ENCODE measurements at regions not wholly inside any gene's neighbourhood (a gene's known extent, or its start where the extent isn't known, plus 50 kb on each side); places are given as distances from the start of the nearest gene placed in this dataset.

- no peaks in the 10 kb centered on the region for H3K27me3 ChIP-seq (replicated peaks in 1 of 4; ENCODE audit: control extremely low read depth in 1 of 4, control insufficient read depth in 3 of 4, insufficient read depth in 4 of 4, low read length in 3 of 4)
Measured at GRCh38 chr3:146300768-146301167, 49.9 kb upstream of the PLSCR4 start.

More at GRCh38 chr3:146300768-146301167, 49.9 kb upstream of the PLSCR4 start:
- H3K4me1 Mint-ChIP-seq, result no peaks in the 10 kb centered on the region
- no peak for ATAC-seq (ENCODE audit: low read depth)
- ChIA-PET CTCF (no interaction called here), POLR2A (no interaction called here)
- no peak overlapping the region for H3K27ac ChIP-seq (ENCODE audit: low read length in 2 of 2)
- DNase-seq, result no peak
- H3K27ac Mint-ChIP-seq, result no peak overlapping the region
- peaks cover 0 to 3% (median 1%) of the 10 kb centered on the region in 3 donors for H3K9me3 ChIP-seq (ENCODE audit: control extremely low read depth in 1 of 3, control insufficient read depth in 2 of 3, insufficient read depth in 1 of 3, low read length in 2 of 3)
- no peaks in the 10 kb centered on the region for H3K79me2 ChIP-seq (ENCODE audit: control insufficient read depth, insufficient read depth, low read length)
- H3K9me3 Mint-ChIP-seq (ENCODE audit: insufficient read depth), result no peaks in the 10 kb centered on the region
- no peaks in the 10 kb centered on the region for H3K4me1 ChIP-seq (ENCODE audit: control insufficient read depth in 2 of 2, insufficient read depth in 2 of 2, low read length in 2 of 2)
- H3K36me3 ChIP-seq (replicated peaks in 1 of 2; ENCODE audit: control extremely low read depth in 1 of 2, control insufficient read depth in 1 of 2, extremely low read depth in 1 of 2, insufficient read depth in 2 of 2, low read length in 1 of 2), result no peaks in the 10 kb centered on the region
- intact Hi-C loops (cut with micrococcal nuclease), result no loop called here
- no peaks in the 10 kb centered on the region for H3K27me3 Mint-ChIP-seq
- no peak overlapping the region for H3K9ac ChIP-seq (ENCODE audit: low read length)
- H2AFZ ChIP-seq (ENCODE audit: insufficient read depth, low read depth, low read length, poor library complexity, severe bottlenecking), result no peak overlapping the region
- no peak for TF ChIP-seq EZH2 (IDR thresholded peaks at IDR 0.05; ENCODE audit: borderline replicate concordance, insufficient read depth, low read depth, low read length, poor library complexity, severe bottlenecking)
- no peak for TF ChIP-seq CTCF (IDR thresholded peaks at IDR 0.05)
- no peak overlapping the region for H3K4me2 ChIP-seq (replicated peaks; ENCODE audit: low read depth, low read length, poor library complexity, severe bottlenecking)
- no peak overlapping the region for H3K4me3 Mint-ChIP-seq
- no peaks in the 10 kb centered on the region for H4K20me1 ChIP-seq (ENCODE audit: control insufficient read depth, insufficient read depth, low read length, poor library complexity, severe bottlenecking)
- 100% methylated on average over 1 of the region's 1 CpG for WGBS (ENCODE audit: insufficient coverage)
- no peak overlapping the region for H3K4me3 ChIP-seq (ENCODE audit: control extremely low read depth in 1 of 5, extremely low read depth in 1 of 5, insufficient read depth in 1 of 5, low read depth in 2 of 5, low read length in 4 of 5)

Measured in B cell (primary cell).